DND-41 (cell line): ENCODE measurements at regions not wholly inside any gene's neighbourhood (a gene's known extent, or its start where the extent isn't known, plus 50 kb on each side); places are given as distances from the start of the nearest gene placed in this dataset.
"Not testable (repeated sequence)": the region's sequence is repeated elsewhere in the genome, so short reads cannot be mapped to it uniquely, and the experiment has no call there.

Experiments
- ATAC-seq: fragments of 200-7000 bp; cut with Tn5 transposase; 3 replicates; pipeline ENCODE4 v1.9.1; 2021; ENCODE audit warnings: low read depth; ENCODE audit not compliant: insufficient read depth
- DNase-seq: peaks from one replicate; pipeline ENCODE4 v3.0.0-alpha.2; 2020
- H2AFZ ChIP-seq: 2 replicates; pipeline ENCODE4 v1.6.0; 2012; ENCODE audit warnings: low read depth, low read length
- H3K27ac ChIP-seq: 2 replicates; pipeline ENCODE4 v1.5.1; 2012; ENCODE audit warnings: low read length, inconsistent platforms
- H3K27me3 ChIP-seq: fragments of 200-600 bp; sonication (generic); 2 replicates; pipeline ENCODE4 v1.6.0; 2012; ENCODE audit warnings: low read length, mild to moderate bottlenecking, inconsistent platforms; ENCODE audit not compliant: insufficient read depth, poor library complexity
- H3K36me3 ChIP-seq: 2 replicates; pipeline ENCODE4 v1.5.1; 2012; ENCODE audit warnings: low read length, inconsistent platforms; ENCODE audit not compliant: insufficient read depth
- H3K4me1 ChIP-seq: 2 replicates; pipeline ENCODE4 v1.5.1; 2012; ENCODE audit warnings: mild to moderate bottlenecking, low read length; ENCODE audit not compliant: insufficient read depth
- H3K4me2 ChIP-seq: 2 replicates; pipeline ENCODE4 v1.6.0; 2012; ENCODE audit warnings: mild to moderate bottlenecking, moderate library complexity, low read length, inconsistent platforms; ENCODE audit not compliant: insufficient read depth
- H3K4me3 ChIP-seq, 2 experiments: fragments of 200-600 bp in 1 of 2; shearing (Covaris generic) in 1 of 2; 2 replicates each; pipeline ENCODE4 v1.5.1; 2012 to 2016; ENCODE audit warnings: inconsistent platforms in 2 of 2, low read length in 2 of 2, mild to moderate bottlenecking in 2 of 2, low read depth in 1 of 2, moderate library complexity in 1 of 2
- H3K79me2 ChIP-seq: 2 replicates; pipeline ENCODE4 v1.6.0; 2012; ENCODE audit warnings: low read length, inconsistent platforms; ENCODE audit not compliant: insufficient read depth
- H3K9ac ChIP-seq: 2 replicates; pipeline ENCODE4 v1.6.0; 2012; ENCODE audit warnings: low read depth, mild to moderate bottlenecking, inconsistent platforms, low read length, moderate library complexity
- H3K9me3 ChIP-seq: 2 replicates; pipeline ENCODE4 v1.5.1; 2012; ENCODE audit warnings: low read length, moderate library complexity, mild to moderate bottlenecking, inconsistent platforms; ENCODE audit not compliant: insufficient read depth, severe bottlenecking
- H4K20me1 ChIP-seq: 2 replicates; pipeline ENCODE4 v1.6.0; 2012; ENCODE audit warnings: low read length; ENCODE audit not compliant: insufficient read depth
- CTCF ChIP-seq: IDR thresholded peaks from 2 replicates; pipeline ENCODE4 v1.5.1; 2012; ENCODE audit warnings: borderline replicate concordance, low read length, moderate library complexity, mild to moderate bottlenecking; ENCODE audit not compliant: poor library complexity, severe bottlenecking; ENCODE audit errors: extremely low read depth
- EZH2 ChIP-seq: IDR thresholded peaks from 3 replicates; pipeline ENCODE4 v1.6.1; 2012; ENCODE audit warnings: borderline replicate concordance, low read depth, mild to moderate bottlenecking, moderate library complexity, low read length, inconsistent platforms; ENCODE audit not compliant: severe bottlenecking

- no peak overlapping the region for H3K4me3 ChIP-seq
- H3K9me3 ChIP-seq, result no peaks in the 10 kb centered on the region
- no peak for DNase-seq
- TF ChIP-seq EZH2 (no peak), CTCF (no peak)
- no peak for ATAC-seq
- no peak overlapping the region for H2AFZ ChIP-seq
- H3K4me1 ChIP-seq, result no peaks in the 10 kb centered on the region
- H3K9ac ChIP-seq, result no peak overlapping the region
- peaks cover 2% of the 10 kb centered on the region for H3K27me3 ChIP-seq
- no peaks in the 10 kb centered on the region for H3K36me3 ChIP-seq
- H4K20me1 ChIP-seq, result no peaks in the 10 kb centered on the region
- no peak overlapping the region for H3K27ac ChIP-seq
- no peaks in the 10 kb centered on the region for H3K79me2 ChIP-seq
- H3K4me2 ChIP-seq, result no peak overlapping the region
Observed at GRCh38 chr10:28996345-28996744, 292.5 kb upstream of the LYZL1 start.

GRCh38 chr10:28996947-28997551 is 291.8 kb upstream of the LYZL1 start:
- H3K27ac ChIP-seq, result no peak overlapping the region
- H3K4me3 ChIP-seq, result no peak overlapping the region
- no peaks in the 10 kb centered on the region for H3K9me3 ChIP-seq
- H3K4me2 ChIP-seq, result no peak overlapping the region
- H3K9ac ChIP-seq, result no peak overlapping the region
- no peaks in the 10 kb centered on the region for H4K20me1 ChIP-seq
- DNase-seq, result no peak
- H3K27me3 ChIP-seq, result no peaks in the 10 kb centered on the region
- H3K4me1 ChIP-seq, result no peaks in the 10 kb centered on the region
- TF ChIP-seq CTCF, result no peak
- ATAC-seq, result no peak
- H3K79me2 ChIP-seq, result no peaks in the 10 kb centered on the region
- H2AFZ ChIP-seq, result no peak overlapping the region
- H3K36me3 ChIP-seq, result no peaks in the 10 kb centered on the region

- no peaks in the 10 kb centered on the region for H3K4me1 ChIP-seq
- H3K79me2 ChIP-seq, result no peaks in the 10 kb centered on the region
- H3K9me3 ChIP-seq, result no peaks in the 10 kb centered on the region
- H4K20me1 ChIP-seq, result no peaks in the 10 kb centered on the region
- H3K4me3 ChIP-seq, result no peak overlapping the region
- no peak for ATAC-seq
- no peak overlapping the region for H3K27ac ChIP-seq
- H3K36me3 ChIP-seq, result no peaks in the 10 kb centered on the region
- H3K4me2 ChIP-seq, result no peak overlapping the region
- H2AFZ ChIP-seq, result no peak overlapping the region
- DNase-seq, result no peak
- TF ChIP-seq EZH2 (no peak), CTCF (no peak)
- H3K27me3 ChIP-seq, result no peaks in the 10 kb centered on the region
- H3K9ac ChIP-seq, result no peak overlapping the region
Observed at GRCh38 chr10:28997734-28998133, 291.1 kb upstream of the LYZL1 start.

- TF ChIP-seq CTCF (no peak), EZH2 (no peak)
- Histone ChIP-seq H2AFZ (no peak overlapping the region), H3K9ac (no peak overlapping the region), H3K79me2 (no peaks in the 10 kb centered on the region), H3K27ac (no peak overlapping the region), H4K20me1 (no peaks in the 10 kb centered on the region), H3K4me2 (no peak overlapping the region), H3K9me3 (no peaks in the 10 kb centered on the region), H3K4me3 (no peak overlapping the region), H3K36me3 (no peaks in the 10 kb centered on the region), H3K4me1 (no peaks in the 10 kb centered on the region), H3K27me3 (no peaks in the 10 kb centered on the region)
- DNase-seq, result no peak
- no peak for ATAC-seq
Observed at GRCh38 chr10:29001801-29002200, 287.1 kb upstream of the LYZL1 start.

GRCh38 chr10:29003014-29003413 is 285.9 kb upstream of the LYZL1 start:
- H3K9ac ChIP-seq, result not testable (repeated sequence)

More at GRCh38 chr10:29003014-29003413, 285.9 kb upstream of the LYZL1 start:
- ATAC-seq, H2AFZ ChIP-seq, H3K36me3 ChIP-seq, H3K27ac ChIP-seq, H3K4me1 ChIP-seq, H4K20me1 ChIP-seq, DNase-seq, H3K4me2 ChIP-seq, H3K4me3 ChIP-seq, H3K79me2 ChIP-seq, H3K27me3 ChIP-seq, H3K9me3 ChIP-seq: not testable (repeated sequence)
